K562 (cell line): ENCODE measurements at regions not wholly inside any gene's neighbourhood (a gene's known extent, or its start where the extent isn't known, plus 50 kb on each side); places are given as distances from the start of the nearest gene placed in this dataset.

Source experiments
- ATAC-seq: fragments of 200-7000 bp; cut with Tn5 transposase; 3 replicates; pipeline ENCODE4 v1.9.1; 2020; ENCODE audit warnings: moderate library complexity
- BruUV-seq: library from RNA; stranded (reverse); fragments of 400-500 nt; replicated peaks from 2 replicates; lab custom pipeline; 2021; lab: Mats Ljungman, UMichigan
- CTCF ChIA-PET: fragments of 300-600 bp; formaldehyde crosslinking; extraction: SDS; loops from one replicate; lab custom pipeline; 2021; ENCODE audit warnings: low intra/inter-chr PET ratio; lab: Yijun Ruan, JAX
- POLR2A ChIA-PET: fragments of 300-600, 350-650 bp; sonication (Branson Sonifier 250); formaldehyde crosslinking; extraction: SDS; loops from one replicate; lab custom pipeline; 2021; ENCODE audit warnings: antibody characterized with exemption, inconsistent platforms; lab: Yijun Ruan, JAX
- DNase-seq, 4 experiments: peaks; one replicate each; pipeline versions ENCODE4 v3.0.0 to v3.0.0-alpha.2; 2011 to 2018; ENCODE audit warnings: low spot score in 3 of 4, mixed read lengths in 3 of 4; ENCODE audit errors: extremely low read depth in 1 of 4
- FAIRE-seq: peaks from 2 replicates; lab custom pipeline; 2011; peaks lifted over from hg19 to GRCh38; lab: Jason Lieb, UNC
- H2AFZ ChIP-seq: 2 replicates; pipeline ENCODE4 v1.6.0; 2011; ENCODE audit warnings: low read depth, low read length, control low read depth, inconsistent platforms
- H3K27ac ChIP-seq: fragments of 200-600 bp; 3 replicates; pipeline ENCODE4 v1.8.0; 2011; ENCODE audit warnings: low read depth, mild to moderate bottlenecking, control low read depth, inconsistent platforms, low read length, moderate library complexity, mixed read lengths; ENCODE audit errors: extremely low read depth
- H3K27me3 ChIP-seq, 2 experiments: fragments of 300-600 bp in 1 of 2; 2 replicates in 1 of 2; 3 replicates in 1 of 2; pipeline versions ENCODE4 v1.6.0 to v1.8.0; 2011; ENCODE audit warnings: inconsistent platforms in 2 of 2, low read length in 2 of 2, mild to moderate bottlenecking in 1 of 2, mixed read lengths in 1 of 2, moderate library complexity in 1 of 2; ENCODE audit not compliant: control insufficient read depth in 2 of 2, insufficient read depth in 2 of 2
- H3K36me3 ChIP-seq: fragments of 300-600 bp; 3 replicates; pipeline ENCODE4 v1.8.0; 2011; ENCODE audit warnings: mild to moderate bottlenecking, low read length, inconsistent platforms; ENCODE audit not compliant: control insufficient read depth, insufficient read depth
- H3K4me1 ChIP-seq, 2 experiments: fragments of 200-600 bp in 1 of 2; replicated peaks in 1 of 2; 2 replicates in 1 of 2; 3 replicates in 1 of 2; pipeline versions ENCODE4 v1.5.1 to v1.8.0; 2011; ENCODE audit warnings: inconsistent platforms in 2 of 2, low read length in 2 of 2, mild to moderate bottlenecking in 1 of 2, mixed read lengths in 1 of 2, moderate library complexity in 1 of 2; ENCODE audit not compliant: control insufficient read depth in 2 of 2, insufficient read depth in 2 of 2
- H3K4me2 ChIP-seq: 2 replicates; pipeline ENCODE4 v1.6.1; 2011; ENCODE audit warnings: low read length, control low read depth, inconsistent platforms, mixed read lengths; ENCODE audit not compliant: insufficient read depth
- H3K4me3 ChIP-seq: fragments of 200-600 bp; sonication (generic), shearing (Covaris generic); 2 replicates; pipeline ENCODE4 v1.5.1; 2016; ENCODE audit warnings: control low read depth, inconsistent platforms
- H3K79me2 ChIP-seq: fragments of 200-600 bp; 3 replicates; pipeline ENCODE4 v1.8.0; 2011; ENCODE audit warnings: low read length, inconsistent platforms; ENCODE audit not compliant: control insufficient read depth, insufficient read depth
- H3K9ac ChIP-seq, 2 experiments: 2 replicates each; pipeline versions ENCODE4 v1.6.0 to v1.6.1; 2011; ENCODE audit warnings: low read depth in 2 of 2, low read length in 2 of 2, control low read depth in 1 of 2, inconsistent platforms in 1 of 2, mild to moderate bottlenecking in 1 of 2, mixed read lengths in 1 of 2; ENCODE audit not compliant: insufficient read depth in 1 of 2
- H3K9me1 ChIP-seq: one replicate; pipeline ENCODE4 v1.6.0; 2011; ENCODE audit warnings: inconsistent platforms, mild to moderate bottlenecking, low read length, moderate library complexity; ENCODE audit not compliant: control insufficient read depth, insufficient read depth
- H3K9me3 ChIP-seq: replicated peaks from 2 replicates; pipeline ENCODE4 v1.5.1; 2011; ENCODE audit warnings: low read depth, low read length, inconsistent platforms; ENCODE audit not compliant: control insufficient read depth, insufficient read depth
- H4K20me1 ChIP-seq: replicated peaks from 2 replicates; pipeline ENCODE4 v1.6.1; 2011; ENCODE audit warnings: low read length, inconsistent platforms, mixed read lengths; ENCODE audit not compliant: control insufficient read depth, insufficient read depth
- TCF7L2 ChIP-seq: fragments of 150-350 bp; IDR thresholded peaks from 2 replicates; pipeline ENCODE4 v1.6.1; 2016; ENCODE audit warnings: low read depth, mild to moderate bottlenecking, low read length, moderate library complexity
- WGBS: fragments of 100-300 bp; shearing (Covaris generic); methylation state at CpG from one replicate; pipeline ENCODE4 v1.1.6; 2016; ENCODE audit warnings: low coverage, mixed read lengths; ENCODE audit not compliant: insufficient coverage; ENCODE audit errors: missing lambda C conversion rate; 5-methylcytosine and 5-hydroxymethylcytosine counted together
- in situ Hi-C: fragments of 300-500 bp; cut with MboI; formaldehyde crosslinking; loops from 4 replicates; pipeline ENCODE4 v1.15.0; 2018; ENCODE audit warnings: inconsistent platforms, mixed read lengths
- intact Hi-C: fragments of 100-400 bp; cut with micrococcal nuclease; formaldehyde crosslinking; loops from 2 replicates; pipeline ENCODE4 v1.14.2; 2022
- TF ChIP-seq, protein P1 (sequence below): sonication (generic); formaldehyde crosslinking; IDR thresholded peaks from 2 replicates; pipeline ENCODE4 v1.8.0; 2022; ENCODE audit warnings: mild to moderate bottlenecking, missing genetic modification reagents

- intact Hi-C loops (no loop called here), in situ Hi-C loops (no loop called here)
- Histone ChIP-seq H3K9me3 (no peaks in the 10 kb centered on the region), H2AFZ (no peak overlapping the region), H4K20me1 (no peaks in the 10 kb centered on the region), H3K27me3 (no peaks in the 10 kb centered on the region), H3K4me1 (no peaks in the 10 kb centered on the region), H3K9me1 (no peaks in the 10 kb centered on the region), H3K79me2 (no peaks in the 10 kb centered on the region), H3K27ac (no peak overlapping the region), H3K4me3 (no peak overlapping the region), H3K9ac (no peak overlapping the region), H3K36me3 (no peaks in the 10 kb centered on the region), H3K4me2 (no peak overlapping the region)
- BruUV-seq = no TSS peak
- CTCF ChIA-PET = no interaction called here
- no peak for DNase-seq
- no peak for FAIRE-seq
- TF ChIP-seq, protein P1, sequence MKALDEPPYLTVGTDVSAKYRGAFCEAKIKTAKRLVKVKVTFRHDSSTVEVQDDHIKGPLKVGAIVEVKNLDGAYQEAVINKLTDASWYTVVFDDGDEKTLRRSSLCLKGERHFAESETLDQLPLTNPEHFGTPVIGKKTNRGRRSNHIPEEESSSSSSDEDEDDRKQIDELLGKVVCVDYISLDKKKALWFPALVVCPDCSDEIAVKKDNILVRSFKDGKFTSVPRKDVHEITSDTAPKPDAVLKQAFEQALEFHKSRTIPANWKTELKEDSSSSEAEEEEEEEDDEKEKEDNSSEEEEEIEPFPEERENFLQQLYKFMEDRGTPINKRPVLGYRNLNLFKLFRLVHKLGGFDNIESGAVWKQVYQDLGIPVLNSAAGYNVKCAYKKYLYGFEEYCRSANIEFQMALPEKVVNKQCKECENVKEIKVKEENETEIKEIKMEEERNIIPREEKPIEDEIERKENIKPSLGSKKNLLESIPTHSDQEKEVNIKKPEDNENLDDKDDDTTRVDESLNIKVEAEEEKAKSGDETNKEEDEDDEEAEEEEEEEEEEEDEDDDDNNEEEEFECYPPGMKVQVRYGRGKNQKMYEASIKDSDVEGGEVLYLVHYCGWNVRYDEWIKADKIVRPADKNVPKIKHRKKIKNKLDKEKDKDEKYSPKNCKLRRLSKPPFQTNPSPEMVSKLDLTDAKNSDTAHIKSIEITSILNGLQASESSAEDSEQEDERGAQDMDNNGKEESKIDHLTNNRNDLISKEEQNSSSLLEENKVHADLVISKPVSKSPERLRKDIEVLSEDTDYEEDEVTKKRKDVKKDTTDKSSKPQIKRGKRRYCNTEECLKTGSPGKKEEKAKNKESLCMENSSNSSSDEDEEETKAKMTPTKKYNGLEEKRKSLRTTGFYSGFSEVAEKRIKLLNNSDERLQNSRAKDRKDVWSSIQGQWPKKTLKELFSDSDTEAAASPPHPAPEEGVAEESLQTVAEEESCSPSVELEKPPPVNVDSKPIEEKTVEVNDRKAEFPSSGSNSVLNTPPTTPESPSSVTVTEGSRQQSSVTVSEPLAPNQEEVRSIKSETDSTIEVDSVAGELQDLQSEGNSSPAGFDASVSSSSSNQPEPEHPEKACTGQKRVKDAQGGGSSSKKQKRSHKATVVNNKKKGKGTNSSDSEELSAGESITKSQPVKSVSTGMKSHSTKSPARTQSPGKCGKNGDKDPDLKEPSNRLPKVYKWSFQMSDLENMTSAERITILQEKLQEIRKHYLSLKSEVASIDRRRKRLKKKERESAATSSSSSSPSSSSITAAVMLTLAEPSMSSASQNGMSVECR (CRISPR knock-in tag) = no peak
- no peak for TF ChIP-seq TCF7L2
- ATAC-seq = no peak
- POLR2A ChIA-PET = no interaction called here
- 0% methylated on average over 1 of the region's 1 CpG for WGBS
Observed at GRCh38 chr12:72197790-72198189, 74.4 kb upstream of the TRHDE start.
